ENCODE measurements at regions not wholly inside any gene's neighbourhood (a gene's known extent, or its start where the extent isn't known, plus 50 kb on each side); places are given as distances from the start of the nearest gene placed in this dataset.
A peak's percentile ranks its signal among the peaks of the same experiment; 100 is the strongest.

DNA sequence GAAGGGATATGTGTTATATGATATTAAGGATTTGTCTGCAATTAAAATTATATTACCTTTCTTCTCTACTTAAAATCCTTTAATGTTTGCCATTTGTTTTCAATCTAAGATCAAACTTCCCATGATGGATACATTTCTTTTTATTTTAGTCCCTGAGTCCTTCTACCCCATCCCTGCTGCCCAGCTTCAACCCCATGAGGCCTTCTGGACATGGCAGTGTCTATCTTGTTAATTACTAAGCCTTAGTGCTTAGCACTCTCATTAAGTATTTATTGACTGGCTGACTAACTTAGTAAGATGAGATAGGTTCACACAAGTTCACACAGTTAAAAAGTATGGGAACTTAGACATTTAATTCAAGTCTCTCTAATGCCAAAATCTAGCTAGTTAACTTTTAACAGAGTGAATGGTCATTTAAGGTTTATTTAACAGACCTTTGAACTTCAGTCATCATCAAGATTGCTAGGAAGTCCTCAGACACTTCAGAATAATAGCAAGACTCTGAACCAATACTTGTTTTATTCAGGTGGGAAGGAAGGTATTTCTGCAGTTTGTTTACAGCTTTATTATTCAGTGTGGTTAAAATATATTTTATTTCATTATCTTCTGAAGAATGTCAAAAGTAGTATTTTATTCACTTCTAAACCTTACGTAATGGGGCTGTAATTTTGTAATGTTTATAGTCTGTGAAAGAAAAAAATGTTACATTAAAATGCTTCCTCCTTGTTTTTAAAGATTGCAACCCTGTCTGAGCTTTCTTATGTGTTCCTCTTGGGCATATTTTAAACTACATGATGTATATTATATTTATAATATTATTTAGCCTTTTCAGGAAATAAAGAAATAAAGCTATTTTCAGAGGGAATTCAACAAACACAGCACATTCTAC, 848.9 kb downstream of the REEP3 start:
- H3K27ac ChIP-seq, result no peak overlapping the region
- TF ChIP-seq, protein P1, sequence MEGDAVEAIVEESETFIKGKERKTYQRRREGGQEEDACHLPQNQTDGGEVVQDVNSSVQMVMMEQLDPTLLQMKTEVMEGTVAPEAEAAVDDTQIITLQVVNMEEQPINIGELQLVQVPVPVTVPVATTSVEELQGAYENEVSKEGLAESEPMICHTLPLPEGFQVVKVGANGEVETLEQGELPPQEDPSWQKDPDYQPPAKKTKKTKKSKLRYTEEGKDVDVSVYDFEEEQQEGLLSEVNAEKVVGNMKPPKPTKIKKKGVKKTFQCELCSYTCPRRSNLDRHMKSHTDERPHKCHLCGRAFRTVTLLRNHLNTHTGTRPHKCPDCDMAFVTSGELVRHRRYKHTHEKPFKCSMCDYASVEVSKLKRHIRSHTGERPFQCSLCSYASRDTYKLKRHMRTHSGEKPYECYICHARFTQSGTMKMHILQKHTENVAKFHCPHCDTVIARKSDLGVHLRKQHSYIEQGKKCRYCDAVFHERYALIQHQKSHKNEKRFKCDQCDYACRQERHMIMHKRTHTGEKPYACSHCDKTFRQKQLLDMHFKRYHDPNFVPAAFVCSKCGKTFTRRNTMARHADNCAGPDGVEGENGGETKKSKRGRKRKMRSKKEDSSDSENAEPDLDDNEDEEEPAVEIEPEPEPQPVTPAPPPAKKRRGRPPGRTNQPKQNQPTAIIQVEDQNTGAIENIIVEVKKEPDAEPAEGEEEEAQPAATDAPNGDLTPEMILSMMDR (conservative IDR thresholded peaks at IDR 0.05), result no peak

DNA sequence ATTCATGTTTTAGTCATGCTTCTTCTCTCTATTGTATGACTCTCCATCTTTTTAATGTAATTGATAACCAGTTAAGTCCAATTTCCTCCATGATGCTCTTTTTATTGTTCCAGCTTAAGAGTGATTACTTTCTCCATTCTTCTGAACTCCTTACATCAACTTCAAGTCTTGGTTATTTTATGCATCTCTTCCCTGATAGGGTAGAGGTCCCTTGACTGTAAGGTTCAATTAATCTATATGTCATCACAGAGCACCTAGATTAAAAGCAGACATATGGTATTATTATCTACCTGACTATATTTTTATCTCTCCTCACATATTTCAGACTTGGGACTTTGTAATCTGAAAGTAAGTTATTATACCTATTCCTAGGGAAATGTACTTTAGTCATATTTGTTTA, 853.1 kb downstream of the REEP3 start:
- TF ChIP-seq, protein P1 (conservative IDR thresholded peaks at IDR 0.05), result no peak
- no peak overlapping the region for H3K27ac ChIP-seq

DNA sequence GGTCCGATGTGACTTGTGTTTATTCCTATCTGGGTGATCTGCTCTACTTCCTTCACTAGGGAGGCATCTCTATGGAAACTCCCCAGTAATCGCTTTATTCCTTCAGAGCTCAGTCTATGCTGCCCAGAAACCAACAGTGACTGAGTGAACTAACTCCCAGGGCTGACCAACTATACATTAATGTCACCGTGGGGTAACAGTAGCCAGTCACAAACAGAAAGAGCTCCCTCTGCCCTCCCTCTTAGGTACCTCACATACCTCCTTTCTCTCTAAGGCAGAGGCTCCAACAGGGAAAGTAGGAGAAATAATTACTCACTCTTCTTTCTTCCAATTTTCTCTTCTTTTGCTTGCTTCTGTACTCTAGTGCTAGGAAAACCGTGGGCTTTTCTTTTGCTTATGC, 855.0 kb downstream of the REEP3 start:
- TF ChIP-seq, protein P1 (conservative IDR thresholded peaks at IDR 0.05), result no peak
- no peak overlapping the region for H3K27ac ChIP-seq

DNA sequence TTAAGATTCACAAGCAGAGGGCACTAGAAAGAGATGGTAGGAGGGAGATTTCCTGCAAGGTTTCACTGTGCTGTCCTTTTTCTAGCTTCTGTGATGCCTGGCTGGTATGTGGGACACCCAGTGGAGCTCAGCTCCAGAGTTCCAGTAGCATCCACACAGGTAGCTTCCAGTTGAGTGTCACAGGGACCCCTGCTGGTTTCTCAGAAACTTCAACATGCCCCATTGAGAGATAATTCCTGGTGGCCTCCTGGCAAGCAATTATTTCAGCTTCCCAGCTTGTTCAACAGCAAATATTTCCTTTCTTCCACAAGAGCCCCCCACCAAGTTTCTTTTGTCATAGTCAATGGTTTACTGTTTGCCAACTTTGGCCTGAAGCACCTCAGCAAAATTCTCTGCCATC, 858.7 kb downstream of the REEP3 start:
- no peak overlapping the region for H3K27ac ChIP-seq
- TF ChIP-seq, protein P1 (conservative IDR thresholded peaks at IDR 0.05), result peak; percentile 38; the same call in 1 of the 2 replicates

DNA sequence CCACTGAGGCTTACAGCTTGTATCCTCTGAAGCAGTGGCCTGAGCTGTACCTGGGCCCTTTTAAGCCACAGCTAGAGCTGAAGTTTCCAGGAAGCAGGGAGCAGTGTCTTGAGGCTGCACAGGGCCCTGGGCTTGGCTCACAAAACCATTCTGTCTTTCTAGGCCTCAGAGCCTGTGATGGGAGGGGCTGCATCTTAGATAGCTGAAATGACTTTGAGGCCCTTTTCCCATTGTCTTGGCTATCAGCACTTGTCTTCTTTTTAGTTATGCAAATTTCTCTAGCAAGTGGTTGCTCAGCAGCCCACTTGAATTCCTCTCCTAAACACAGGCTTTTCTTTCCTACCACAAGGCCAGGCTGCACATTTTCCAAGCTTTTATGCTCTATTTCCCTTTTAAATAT, 864.2 kb downstream of the REEP3 start:
- no peak overlapping the region for H3K27ac ChIP-seq
- TF ChIP-seq, protein P1 (conservative IDR thresholded peaks at IDR 0.05), result no peak

DNA sequence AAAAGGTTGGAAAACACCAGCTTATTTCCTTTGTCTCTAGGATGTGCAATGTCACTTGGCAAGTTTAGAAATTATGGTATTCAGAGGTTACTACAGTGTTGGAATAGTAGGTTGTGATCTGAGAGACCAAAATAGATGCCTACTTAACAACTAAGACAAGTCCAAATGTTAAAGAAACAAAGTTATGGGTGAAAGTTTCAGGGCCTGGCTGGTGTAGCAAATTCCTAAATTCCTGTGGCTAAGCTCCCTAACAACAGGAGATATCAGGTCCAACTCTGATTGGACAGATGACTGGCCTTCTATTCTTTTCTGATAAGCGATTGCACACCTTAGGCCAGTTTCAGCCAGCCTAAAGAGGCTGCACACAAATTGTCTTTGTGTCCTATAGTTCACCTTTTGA, 873.5 kb downstream of the REEP3 start:
- TF ChIP-seq, protein P1 (conservative IDR thresholded peaks at IDR 0.05), result no peak
- no peak overlapping the region for H3K27ac ChIP-seq

DNA sequence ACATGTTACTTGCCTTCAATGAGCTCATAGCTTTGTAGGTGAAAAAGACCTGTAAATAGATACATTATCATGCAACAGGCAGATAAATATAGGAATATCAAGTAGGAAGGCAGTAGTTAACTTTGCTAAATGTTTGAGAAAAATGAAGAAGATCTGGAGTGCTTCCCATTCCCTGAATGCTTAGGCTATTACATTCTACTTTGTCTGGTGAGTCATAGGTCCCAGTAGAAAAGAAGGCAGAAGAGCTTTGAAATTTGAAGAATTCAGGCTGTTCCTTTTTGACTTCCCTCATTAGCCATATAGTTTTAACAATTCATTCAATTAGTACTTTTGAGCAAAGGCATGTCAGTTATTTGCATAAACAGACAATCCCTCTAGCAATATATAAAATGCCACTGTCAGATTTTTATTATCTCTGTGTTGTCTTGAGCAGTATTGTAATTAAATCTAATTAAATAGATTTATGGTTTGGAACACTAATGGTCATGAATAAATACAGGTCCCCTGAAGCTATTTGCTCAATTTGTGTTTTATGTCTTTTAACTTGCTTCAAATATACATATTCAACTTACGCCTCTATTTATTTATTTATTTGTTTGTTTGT, 875.0 kb downstream of the REEP3 start:
- H3K27ac ChIP-seq, result no peak overlapping the region
- TF ChIP-seq, protein P1 (conservative IDR thresholded peaks at IDR 0.05), result no peak
